WTC11 (cell line): ENCODE measurements at regions not wholly inside any gene's neighbourhood (a gene's known extent, or its start where the extent isn't known, plus 50 kb on each side); places are given as distances from the start of the nearest gene placed in this dataset.

Experiments
- ATAC-seq: fragments of 200-7000 bp; cut with Tn5 transposase; 2 replicates; pipeline ENCODE4 v1.10.0; 2021; ENCODE audit warnings: mild to moderate bottlenecking, moderate library complexity
- CTCF ChIA-PET: fragments of 300-600 bp; sonication (Branson Sonifier 250); formaldehyde crosslinking; loops from one replicate; lab custom pipeline; 2021; ENCODE audit warnings: antibody characterized with exemption; lab: Charles Lee
- POLR2A ChIA-PET: fragments of 350-600 bp; sonication (Branson Sonifier 250); formaldehyde crosslinking; loops from one replicate; lab custom pipeline; 2021; ENCODE audit warnings: antibody characterized with exemption; lab: Charles Lee
- DNase-seq: peaks from one replicate; pipeline ENCODE4 v3.0.0; 2021; ENCODE audit warnings: low spot score
- H3K27ac Mint-ChIP-seq: 2 replicates; pipeline ENCODE4 v1.8.0; 2021; ENCODE audit warnings: mixed read lengths
- H3K27me3 Mint-ChIP-seq: 2 replicates; pipeline ENCODE4 v1.8.0; 2021; ENCODE audit warnings: low read depth, mild to moderate bottlenecking, moderate library complexity, mixed read lengths
- H3K36me3 Mint-ChIP-seq: 2 replicates; pipeline ENCODE4 v1.8.0; 2021; ENCODE audit warnings: mixed read lengths
- H3K4me1 Mint-ChIP-seq: 2 replicates; pipeline ENCODE4 v1.8.0; 2022; ENCODE audit warnings: mixed read lengths
- H3K4me3 Mint-ChIP-seq: 2 replicates; pipeline ENCODE4 v1.8.0; 2021; ENCODE audit warnings: mild to moderate bottlenecking, moderate library complexity, mixed read lengths
- H3K9me3 Mint-ChIP-seq: 2 replicates; pipeline ENCODE4 v1.8.0; 2021; ENCODE audit warnings: mixed read lengths
- ATF1 ChIP-seq: sonication (generic); formaldehyde crosslinking; IDR thresholded peaks from 2 replicates; pipeline ENCODE4 v1.8.1; 2023; ENCODE audit warnings: mild to moderate bottlenecking, moderate library complexity, missing genetic modification reagents
- ATF3 ChIP-seq: sonication (generic); formaldehyde crosslinking; conservative IDR thresholded peaks from 2 replicates; pipeline ENCODE4 v1.8.1; 2022; ENCODE audit warnings: mild to moderate bottlenecking, missing genetic modification reagents
- CREB1 ChIP-seq: sonication (generic); formaldehyde crosslinking; IDR thresholded peaks from 2 replicates; pipeline ENCODE4 v1.8.0; 2023; ENCODE audit warnings: mild to moderate bottlenecking, missing genetic modification reagents
- EMX1 ChIP-seq: fragments of 250-450 bp; sonication (Bioruptor Pico); IDR thresholded peaks from 2 replicates; pipeline ENCODE4 v1.8.0; 2021; ENCODE audit warnings: mild to moderate bottlenecking
- ESRRA ChIP-seq: sonication (generic); formaldehyde crosslinking; IDR thresholded peaks from 2 replicates; pipeline ENCODE4 v1.8.1; 2022; ENCODE audit warnings: mild to moderate bottlenecking, missing genetic modification reagents, borderline replicate concordance
- ETV6 ChIP-seq: sonication (generic); formaldehyde crosslinking; IDR thresholded peaks from 2 replicates; pipeline ENCODE4 v1.8.1; 2022; ENCODE audit warnings: mild to moderate bottlenecking, missing genetic modification reagents
- FOXJ3 ChIP-seq: sonication (generic); formaldehyde crosslinking; IDR thresholded peaks from 2 replicates; pipeline ENCODE4 v1.9.0; 2021; ENCODE audit warnings: missing genetic modification reagents, mild to moderate bottlenecking, borderline replicate concordance
- FOXK1 ChIP-seq: sonication (generic); formaldehyde crosslinking; IDR thresholded peaks from 2 replicates; pipeline ENCODE4 v1.8.0; 2022; ENCODE audit warnings: mild to moderate bottlenecking, moderate library complexity, missing genetic modification reagents
- FOXP1 ChIP-seq: sonication (generic); formaldehyde crosslinking; IDR thresholded peaks from 2 replicates; pipeline ENCODE4 v1.8.0; 2022; ENCODE audit warnings: missing genetic modification reagents, mild to moderate bottlenecking, moderate library complexity, borderline replicate concordance
- GRHL2 ChIP-seq: fragments of 250-450 bp; sonication (Bioruptor Pico); IDR thresholded peaks from 2 replicates; pipeline ENCODE4 v1.8.0; 2022; ENCODE audit warnings: mild to moderate bottlenecking, moderate library complexity; ENCODE audit not compliant: insufficient replicate concordance, severe bottlenecking
- KAT7 ChIP-seq: sonication (generic); formaldehyde crosslinking; IDR thresholded peaks from 2 replicates; pipeline ENCODE4 v1.8.1; 2023; ENCODE audit warnings: missing genetic modification reagents, mild to moderate bottlenecking, borderline replicate concordance
- NFATC4 ChIP-seq: fragments of 250-450 bp; sonication (Bioruptor Pico); IDR thresholded peaks from 2 replicates; pipeline ENCODE4 v1.9.0; 2021; ENCODE audit warnings: mild to moderate bottlenecking
- NFYB ChIP-seq: sonication (generic); formaldehyde crosslinking; conservative IDR thresholded peaks from 2 replicates; pipeline ENCODE4 v1.8.0; 2022; ENCODE audit warnings: low read depth, missing genetic modification reagents
- NR1H2 ChIP-seq: sonication (generic); formaldehyde crosslinking; IDR thresholded peaks from 2 replicates; pipeline ENCODE4 v1.9.0; 2021; ENCODE audit warnings: mild to moderate bottlenecking, moderate library complexity, missing genetic modification reagents
- PRRX2 ChIP-seq: fragments of 250-450 bp; sonication (Bioruptor Pico); IDR thresholded peaks from 2 replicates; pipeline ENCODE4 v1.8.0; 2021; ENCODE audit warnings: mild to moderate bottlenecking
- RELA ChIP-seq: sonication (generic); formaldehyde crosslinking; IDR thresholded peaks from 2 replicates; pipeline ENCODE4 v1.8.1; 2022; ENCODE audit warnings: missing genetic modification reagents, mild to moderate bottlenecking, borderline replicate concordance
- TEAD1 ChIP-seq: sonication (generic); formaldehyde crosslinking; IDR thresholded peaks from 2 replicates; pipeline ENCODE4 v1.8.0; 2022; ENCODE audit warnings: mild to moderate bottlenecking, missing genetic modification reagents
- TEAD4 ChIP-seq: sonication (generic); formaldehyde crosslinking; IDR thresholded peaks from 2 replicates; pipeline ENCODE4 v1.8.0; 2022; ENCODE audit warnings: mild to moderate bottlenecking, missing genetic modification reagents
- ZNF121 ChIP-seq: sonication (generic); formaldehyde crosslinking; IDR thresholded peaks from 2 replicates; pipeline ENCODE4 v1.8.0; 2023; ENCODE audit warnings: missing genetic modification reagents
- ZNF232 ChIP-seq: sonication (generic); formaldehyde crosslinking; IDR thresholded peaks from 2 replicates; pipeline ENCODE4 v1.8.0; 2022; ENCODE audit warnings: mild to moderate bottlenecking, missing genetic modification reagents
- ZNF423 ChIP-seq: fragments of 250-450 bp; sonication (Bioruptor Pico); IDR thresholded peaks from 2 replicates; pipeline ENCODE4 v2.1.2; 2022; ENCODE audit warnings: mild to moderate bottlenecking, moderate library complexity
- TF ChIP-seq, protein P1 (sequence below): fragments of 250-450 bp; sonication (Bioruptor Pico); IDR thresholded peaks from 2 replicates; pipeline ENCODE4 v1.9.0; 2021; ENCODE audit warnings: mild to moderate bottlenecking, borderline replicate concordance
- TF ChIP-seq, protein P2 (sequence below): sonication (generic); formaldehyde crosslinking; IDR thresholded peaks from 2 replicates; pipeline ENCODE4 v1.8.1; 2022; ENCODE audit warnings: low read depth, mild to moderate bottlenecking, moderate library complexity, missing genetic modification reagents, borderline replicate concordance
- TF ChIP-seq, protein P3 (sequence below): sonication (generic); formaldehyde crosslinking; IDR thresholded peaks from 2 replicates; pipeline ENCODE4 v1.8.1; 2023; ENCODE audit warnings: mild to moderate bottlenecking, missing genetic modification reagents, moderate library complexity
- TF ChIP-seq, protein P4 (sequence below): sonication (generic); formaldehyde crosslinking; IDR thresholded peaks from 2 replicates; pipeline ENCODE4 v1.8.1; 2023; ENCODE audit warnings: mild to moderate bottlenecking, missing genetic modification reagents
- TF ChIP-seq, protein P5 (sequence below): sonication (generic); formaldehyde crosslinking; IDR thresholded peaks from 2 replicates; pipeline ENCODE4 v1.8.0; 2022; ENCODE audit warnings: mild to moderate bottlenecking, missing genetic modification reagents

- TF ChIP-seq, protein P1, sequence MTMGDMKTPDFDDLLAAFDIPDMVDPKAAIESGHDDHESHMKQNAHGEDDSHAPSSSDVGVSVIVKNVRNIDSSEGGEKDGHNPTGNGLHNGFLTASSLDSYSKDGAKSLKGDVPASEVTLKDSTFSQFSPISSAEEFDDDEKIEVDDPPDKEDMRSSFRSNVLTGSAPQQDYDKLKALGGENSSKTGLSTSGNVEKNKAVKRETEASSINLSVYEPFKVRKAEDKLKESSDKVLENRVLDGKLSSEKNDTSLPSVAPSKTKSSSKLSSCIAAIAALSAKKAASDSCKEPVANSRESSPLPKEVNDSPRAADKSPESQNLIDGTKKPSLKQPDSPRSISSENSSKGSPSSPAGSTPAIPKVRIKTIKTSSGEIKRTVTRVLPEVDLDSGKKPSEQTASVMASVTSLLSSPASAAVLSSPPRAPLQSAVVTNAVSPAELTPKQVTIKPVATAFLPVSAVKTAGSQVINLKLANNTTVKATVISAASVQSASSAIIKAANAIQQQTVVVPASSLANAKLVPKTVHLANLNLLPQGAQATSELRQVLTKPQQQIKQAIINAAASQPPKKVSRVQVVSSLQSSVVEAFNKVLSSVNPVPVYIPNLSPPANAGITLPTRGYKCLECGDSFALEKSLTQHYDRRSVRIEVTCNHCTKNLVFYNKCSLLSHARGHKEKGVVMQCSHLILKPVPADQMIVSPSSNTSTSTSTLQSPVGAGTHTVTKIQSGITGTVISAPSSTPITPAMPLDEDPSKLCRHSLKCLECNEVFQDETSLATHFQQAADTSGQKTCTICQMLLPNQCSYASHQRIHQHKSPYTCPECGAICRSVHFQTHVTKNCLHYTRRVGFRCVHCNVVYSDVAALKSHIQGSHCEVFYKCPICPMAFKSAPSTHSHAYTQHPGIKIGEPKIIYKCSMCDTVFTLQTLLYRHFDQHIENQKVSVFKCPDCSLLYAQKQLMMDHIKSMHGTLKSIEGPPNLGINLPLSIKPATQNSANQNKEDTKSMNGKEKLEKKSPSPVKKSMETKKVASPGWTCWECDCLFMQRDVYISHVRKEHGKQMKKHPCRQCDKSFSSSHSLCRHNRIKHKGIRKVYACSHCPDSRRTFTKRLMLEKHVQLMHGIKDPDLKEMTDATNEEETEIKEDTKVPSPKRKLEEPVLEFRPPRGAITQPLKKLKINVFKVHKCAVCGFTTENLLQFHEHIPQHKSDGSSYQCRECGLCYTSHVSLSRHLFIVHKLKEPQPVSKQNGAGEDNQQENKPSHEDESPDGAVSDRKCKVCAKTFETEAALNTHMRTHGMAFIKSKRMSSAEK (CRISPR knock-in tag): no peak
- no peak for TF ChIP-seq FOXJ3 (CRISPR knock-in tag)
- TF ChIP-seq ZNF121 (CRISPR knock-in tag): no peak
- TF ChIP-seq, protein P2, sequence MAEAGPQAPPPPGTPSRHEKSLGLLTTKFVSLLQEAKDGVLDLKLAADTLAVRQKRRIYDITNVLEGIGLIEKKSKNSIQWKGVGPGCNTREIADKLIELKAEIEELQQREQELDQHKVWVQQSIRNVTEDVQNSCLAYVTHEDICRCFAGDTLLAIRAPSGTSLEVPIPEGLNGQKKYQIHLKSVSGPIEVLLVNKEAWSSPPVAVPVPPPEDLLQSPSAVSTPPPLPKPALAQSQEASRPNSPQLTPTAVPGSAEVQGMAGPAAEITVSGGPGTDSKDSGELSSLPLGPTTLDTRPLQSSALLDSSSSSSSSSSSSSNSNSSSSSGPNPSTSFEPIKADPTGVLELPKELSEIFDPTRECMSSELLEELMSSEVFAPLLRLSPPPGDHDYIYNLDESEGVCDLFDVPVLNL (CRISPR knock-in tag): no peak
- no peak for TF ChIP-seq ATF3 (CRISPR knock-in tag)
- TF ChIP-seq ETV6 (CRISPR knock-in tag): no peak
- no peak for TF ChIP-seq FOXK1 (CRISPR knock-in tag)
- TF ChIP-seq FOXP1 (CRISPR knock-in tag): no peak
- TF ChIP-seq ATF1 (CRISPR knock-in tag): no peak
- TF ChIP-seq NFYB (CRISPR knock-in tag): no peak
- TF ChIP-seq, protein P3, sequence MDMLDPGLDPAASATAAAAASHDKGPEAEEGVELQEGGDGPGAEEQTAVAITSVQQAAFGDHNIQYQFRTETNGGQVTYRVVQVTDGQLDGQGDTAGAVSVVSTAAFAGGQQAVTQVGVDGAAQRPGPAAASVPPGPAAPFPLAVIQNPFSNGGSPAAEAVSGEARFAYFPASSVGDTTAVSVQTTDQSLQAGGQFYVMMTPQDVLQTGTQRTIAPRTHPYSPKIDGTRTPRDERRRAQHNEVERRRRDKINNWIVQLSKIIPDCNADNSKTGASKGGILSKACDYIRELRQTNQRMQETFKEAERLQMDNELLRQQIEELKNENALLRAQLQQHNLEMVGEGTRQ (CRISPR knock-in tag): no peak
- TF ChIP-seq TEAD1 (CRISPR knock-in tag): no peak
Observed at GRCh38 chr11:119890466-119890865, 161.5 kb upstream of the NECTIN1 start (continued).

GRCh38 chr11:119889728-119890280 lies 160.8 kb upstream of the NECTIN1 start:
- Mint-ChIP-seq H3K4me3 (no peak overlapping the region), H3K36me3 (no peaks in the 10 kb centered on the region), H3K4me1 (no peaks in the 10 kb centered on the region), H3K9me3 (no peaks in the 10 kb centered on the region), H3K27ac (no peak overlapping the region), H3K27me3 (no peaks in the 10 kb centered on the region)
- DNase-seq: no peak
- POLR2A ChIA-PET: no interaction called here
- no peak for ATAC-seq
- TF ChIP-seq ZNF232 (no peak), RELA (CRISPR knock-in tag) (no peak), ZNF423 (CRISPR knock-in tag) (no peak), GRHL2 (CRISPR knock-in tag) (no peak), NR1H2 (no peak), KAT7 (CRISPR knock-in tag) (no peak), CREB1 (CRISPR knock-in tag) (no peak), TEAD4 (CRISPR knock-in tag) (no peak), ESRRA (no peak), PRRX2 (CRISPR knock-in tag) (no peak), NFATC4 (CRISPR knock-in tag) (no peak), EMX1 (CRISPR knock-in tag) (no peak)
- TF ChIP-seq, protein P4, sequence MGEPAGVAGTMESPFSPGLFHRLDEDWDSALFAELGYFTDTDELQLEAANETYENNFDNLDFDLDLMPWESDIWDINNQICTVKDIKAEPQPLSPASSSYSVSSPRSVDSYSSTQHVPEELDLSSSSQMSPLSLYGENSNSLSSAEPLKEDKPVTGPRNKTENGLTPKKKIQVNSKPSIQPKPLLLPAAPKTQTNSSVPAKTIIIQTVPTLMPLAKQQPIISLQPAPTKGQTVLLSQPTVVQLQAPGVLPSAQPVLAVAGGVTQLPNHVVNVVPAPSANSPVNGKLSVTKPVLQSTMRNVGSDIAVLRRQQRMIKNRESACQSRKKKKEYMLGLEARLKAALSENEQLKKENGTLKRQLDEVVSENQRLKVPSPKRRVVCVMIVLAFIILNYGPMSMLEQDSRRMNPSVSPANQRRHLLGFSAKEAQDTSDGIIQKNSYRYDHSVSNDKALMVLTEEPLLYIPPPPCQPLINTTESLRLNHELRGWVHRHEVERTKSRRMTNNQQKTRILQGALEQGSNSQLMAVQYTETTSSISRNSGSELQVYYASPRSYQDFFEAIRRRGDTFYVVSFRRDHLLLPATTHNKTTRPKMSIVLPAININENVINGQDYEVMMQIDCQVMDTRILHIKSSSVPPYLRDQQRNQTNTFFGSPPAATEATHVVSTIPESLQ: no peak
- TF ChIP-seq, protein P5, sequence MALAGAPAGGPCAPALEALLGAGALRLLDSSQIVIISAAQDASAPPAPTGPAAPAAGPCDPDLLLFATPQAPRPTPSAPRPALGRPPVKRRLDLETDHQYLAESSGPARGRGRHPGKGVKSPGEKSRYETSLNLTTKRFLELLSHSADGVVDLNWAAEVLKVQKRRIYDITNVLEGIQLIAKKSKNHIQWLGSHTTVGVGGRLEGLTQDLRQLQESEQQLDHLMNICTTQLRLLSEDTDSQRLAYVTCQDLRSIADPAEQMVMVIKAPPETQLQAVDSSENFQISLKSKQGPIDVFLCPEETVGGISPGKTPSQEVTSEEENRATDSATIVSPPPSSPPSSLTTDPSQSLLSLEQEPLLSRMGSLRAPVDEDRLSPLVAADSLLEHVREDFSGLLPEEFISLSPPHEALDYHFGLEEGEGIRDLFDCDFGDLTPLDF (CRISPR knock-in tag): no peak
- CTCF ChIA-PET: no interaction called here
